IMR-90 (cell line): ENCODE measurements at regions not wholly inside any gene's neighbourhood (a gene's known extent, or its start where the extent isn't known, plus 50 kb on each side); places are given as distances from the start of the nearest gene placed in this dataset.

Experiments used
- ATAC-seq: fragments of 200-7000 bp; cut with Tn5 transposase; 2 replicates; pipeline ENCODE4 v1.9.1; 2020; ENCODE audit warnings: low read depth, mild to moderate bottlenecking, moderate library complexity
- BruUV-seq: library from RNA; stranded (reverse); fragments of 400-500 nt; replicated peaks from 2 replicates; lab custom pipeline; 2021; lab: Mats Ljungman, UMichigan
- CTCF ChIA-PET: fragments of 300-600 bp; formaldehyde crosslinking; extraction: SDS; loops from one replicate; lab custom pipeline; 2021; ENCODE audit warnings: antibody characterized with exemption; lab: Yijun Ruan, JAX
- POLR2A ChIA-PET: fragments of 300-600 bp; sonication (Branson Sonifier 250); formaldehyde crosslinking; loops from one replicate; lab custom pipeline; 2022; ENCODE audit warnings: antibody characterized with exemption; ENCODE audit not compliant: unreplicated experiment; lab: Charles Lee
- DNase-seq: peaks from one replicate; pipeline ENCODE4 v3.0.0; 2013
- H2AFZ ChIP-seq: replicated peaks from 2 replicates; pipeline ENCODE3; 2013; ENCODE audit warnings: low read length, mild to moderate bottlenecking; ENCODE audit not compliant: poor library complexity
- H2AK5ac ChIP-seq: 2 replicates; pipeline ENCODE4 v1.6.1; 2013; ENCODE audit warnings: low read depth, low read length, inconsistent platforms
- H2AK9ac ChIP-seq: replicated peaks from 2 replicates; pipeline ENCODE3; 2013; ENCODE audit warnings: mild to moderate bottlenecking, low read depth, low read length, moderate library complexity; ENCODE audit not compliant: poor library complexity
- H2BK120ac ChIP-seq: 2 replicates; pipeline ENCODE4 v1.6.1; 2013; ENCODE audit warnings: low read depth, low read length, inconsistent platforms
- H2BK15ac ChIP-seq: 3 replicates; pipeline ENCODE4 v1.6.1; 2013; ENCODE audit warnings: low read depth, low read length, inconsistent platforms
- H2BK20ac ChIP-seq: 2 replicates; pipeline ENCODE4 v1.6.1; 2013; ENCODE audit warnings: low read depth, mild to moderate bottlenecking, inconsistent platforms, low read length, moderate library complexity
- H2BK5ac ChIP-seq: 2 replicates; pipeline ENCODE4 v1.6.1; 2013; ENCODE audit warnings: mild to moderate bottlenecking, low read depth, low read length, inconsistent platforms; ENCODE audit not compliant: poor library complexity, severe bottlenecking
- H3K14ac ChIP-seq: replicated peaks from 2 replicates; pipeline ENCODE4 v1.6.1; 2013; ENCODE audit warnings: low read depth, low read length, inconsistent platforms
- H3K18ac ChIP-seq: 2 replicates; pipeline ENCODE4 v1.6.1; 2013; ENCODE audit warnings: low read depth, low read length, control low read depth
- H3K23ac ChIP-seq: 2 replicates; pipeline ENCODE4 v1.6.1; 2013; ENCODE audit warnings: low read depth, low read length, inconsistent platforms
- H3K27ac ChIP-seq: 2 replicates; pipeline ENCODE4 v1.5.1; 2013; ENCODE audit warnings: mild to moderate bottlenecking, control low read depth, low read length; ENCODE audit not compliant: insufficient read depth
- H3K27me3 ChIP-seq: 2 replicates; pipeline ENCODE4 v1.6.1; 2013; ENCODE audit warnings: low read length; ENCODE audit not compliant: control insufficient read depth, insufficient read depth
- H3K36me3 ChIP-seq: 2 replicates; pipeline ENCODE4 v1.6.1; 2013; ENCODE audit warnings: low read length, mixed read lengths; ENCODE audit not compliant: control insufficient read depth, insufficient read depth
- H3K4ac ChIP-seq: 2 replicates; pipeline ENCODE4 v1.6.1; 2013; ENCODE audit warnings: low read depth, low read length, inconsistent platforms
- H3K4me1 ChIP-seq: 2 replicates; pipeline ENCODE4 v1.6.1; 2013; ENCODE audit warnings: low read length, mixed read lengths; ENCODE audit not compliant: control insufficient read depth, insufficient read depth
- H3K4me2 ChIP-seq: 2 replicates; pipeline ENCODE4 v1.6.1; 2013; ENCODE audit warnings: low read depth, mild to moderate bottlenecking, control low read depth, low read length, moderate library complexity
- H3K4me3 ChIP-seq: 2 replicates; pipeline ENCODE4 v1.5.1; 2013; ENCODE audit warnings: low read depth, mild to moderate bottlenecking, control low read depth, low read length, moderate library complexity; ENCODE audit not compliant: insufficient read depth
- H3K56ac ChIP-seq: 2 replicates; pipeline ENCODE4 v1.6.1; 2013; ENCODE audit warnings: low read length, inconsistent platforms; ENCODE audit not compliant: insufficient read depth; ENCODE audit errors: extremely low read depth
- H3K79me1 ChIP-seq, 2 experiments: 2 replicates each; pipeline ENCODE4 v1.6.1; 2013; ENCODE audit warnings: low read length in 2 of 2, inconsistent platforms in 1 of 2, low read depth in 1 of 2
- H3K9ac ChIP-seq: 2 replicates; pipeline ENCODE4 v1.6.1; 2013; ENCODE audit warnings: low read depth, low read length, control low read depth
- H3K9me1 ChIP-seq: 2 replicates; pipeline ENCODE4 v1.6.1; 2013; ENCODE audit warnings: low read length, inconsistent platforms; ENCODE audit not compliant: insufficient read depth
- H3K9me3 ChIP-seq: 2 replicates; pipeline ENCODE4 v1.6.1; 2013; ENCODE audit warnings: low read length; ENCODE audit not compliant: control insufficient read depth, insufficient read depth
- H4K20me1 ChIP-seq: 2 replicates; pipeline ENCODE4 v1.6.1; 2013; ENCODE audit warnings: low read length, inconsistent platforms; ENCODE audit not compliant: insufficient read depth
- H4K5ac ChIP-seq: 2 replicates; pipeline ENCODE4 v1.6.1; 2013; ENCODE audit warnings: mild to moderate bottlenecking, low read depth, low read length, control low read depth
- H4K8ac ChIP-seq, 2 experiments: 2 replicates each; pipeline ENCODE4 v1.6.1; 2013; ENCODE audit warnings: low read depth in 2 of 2, low read length in 2 of 2, control low read depth in 1 of 2, inconsistent platforms in 1 of 2
- H4K91ac ChIP-seq: 2 replicates; pipeline ENCODE4 v1.6.1; 2013; ENCODE audit warnings: low read depth, low read length, inconsistent platforms; ENCODE audit not compliant: insufficient read depth
- BHLHE40 ChIP-seq: fragments of 150-350 bp; IDR thresholded peaks from 2 replicates; pipeline ENCODE4 v1.6.1; 2016; ENCODE audit warnings: mild to moderate bottlenecking, low read depth, low read length
- CEBPB ChIP-seq: IDR thresholded peaks from 2 replicates; pipeline ENCODE4 v1.6.1; 2012; ENCODE audit warnings: low read depth, low read length, improper control_type of control experiment
- CHD1 ChIP-seq: IDR thresholded peaks from 2 replicates; pipeline ENCODE4 v1.6.1; 2012; ENCODE audit warnings: low read depth, low read length, improper control_type of control experiment
- FOS ChIP-seq: fragments of 150-350 bp; IDR thresholded peaks from 2 replicates; pipeline ENCODE4 v1.6.1; 2016; ENCODE audit warnings: low read depth, low read length
- MAFK ChIP-seq: IDR thresholded peaks from 2 replicates; pipeline ENCODE4 v1.6.1; 2012; ENCODE audit warnings: low read depth, low read length, improper control_type of control experiment
- MAZ ChIP-seq: IDR thresholded peaks from 2 replicates; pipeline ENCODE4 v1.6.1; 2012; ENCODE audit warnings: low read depth, mild to moderate bottlenecking, low read length, improper control_type of control experiment, moderate library complexity, borderline replicate concordance
- MXI1 ChIP-seq: IDR thresholded peaks from 2 replicates; pipeline ENCODE4 v1.6.1; 2012; ENCODE audit warnings: low read depth, mild to moderate bottlenecking, low read length, moderate library complexity, borderline replicate concordance
- NFE2L2 ChIP-seq: fragments of 150-350 bp; IDR thresholded peaks from 2 replicates; pipeline ENCODE4 v1.6.1; 2016; ENCODE audit warnings: low read depth, mild to moderate bottlenecking, low read length
- POLR2A ChIP-seq: IDR thresholded peaks from 2 replicates; pipeline ENCODE4 v1.6.1; 2012; ENCODE audit warnings: mild to moderate bottlenecking, low read depth, low read length
- RAD21 ChIP-seq: IDR thresholded peaks from 2 replicates; pipeline ENCODE4 v1.6.1; 2012; ENCODE audit warnings: low read length, improper control_type of control experiment
- RCOR1 ChIP-seq: IDR thresholded peaks from 2 replicates; pipeline ENCODE4 v1.6.1; 2012; ENCODE audit warnings: mild to moderate bottlenecking, low read length, improper control_type of control experiment; ENCODE audit not compliant: insufficient replicate concordance
- RFX5 ChIP-seq: IDR thresholded peaks from 2 replicates; pipeline ENCODE4 v1.8.0; 2012; ENCODE audit warnings: low read depth, mild to moderate bottlenecking, low read length, moderate library complexity
- SMC3 ChIP-seq: fragments of 150-350 bp; IDR thresholded peaks from 2 replicates; pipeline ENCODE4 v1.6.1; 2016; ENCODE audit warnings: low read depth, mild to moderate bottlenecking, antibody characterized with exemption, low read length, moderate library complexity
- WGBS, 2 experiments: methylation state at CpG; one replicate each; pipeline versions ENCODE4 v1.1.5 to v1.1.7; 2013; ENCODE audit warnings: missing lambda C conversion rate in 2 of 2; ENCODE audit not compliant: insufficient read length in 1 of 2; ENCODE audit errors: extremely low coverage in 2 of 2; 5-methylcytosine and 5-hydroxymethylcytosine counted together
- dilution Hi-C: fragments of 300-500 bp; cut with HindIII; formaldehyde crosslinking; loops from one replicate; pipeline ENCODE4 v1.14.3; 2018; ENCODE audit warnings: low sequenced_read_pairs; ENCODE audit not compliant: unreplicated experiment
- in situ Hi-C: fragments of 300-500 bp; cut with MboI; formaldehyde crosslinking; loops from 3 replicates; pipeline ENCODE4 v1.14.3; 2019; ENCODE audit warnings: low sequenced_read_pairs, inconsistent platforms, mixed read lengths
- intact Hi-C: fragments of 100-400 bp; cut with micrococcal nuclease; formaldehyde crosslinking; loops from 2 replicates; pipeline ENCODE4 v1.10.0; 2022
- TF ChIP-seq, protein P1 (sequence below): fragments of 150-350 bp; IDR thresholded peaks from 2 replicates; pipeline ENCODE4 v1.6.1; 2016; ENCODE audit warnings: low read depth, mild to moderate bottlenecking, low read length, moderate library complexity, borderline replicate concordance
- TF ChIP-seq, protein P2 (sequence below): conservative IDR thresholded peaks from 2 replicates; pipeline ENCODE4 v1.5.1; 2012; ENCODE audit warnings: mild to moderate bottlenecking, low read depth, low read length, improper control_type of control experiment
- TF ChIP-seq, protein P3 (sequence below): fragments of 150-350 bp; IDR thresholded peaks from 2 replicates; pipeline ENCODE4 v1.6.1; 2017; ENCODE audit warnings: mild to moderate bottlenecking, antibody characterized with exemption, low read length, low read depth

DNA sequence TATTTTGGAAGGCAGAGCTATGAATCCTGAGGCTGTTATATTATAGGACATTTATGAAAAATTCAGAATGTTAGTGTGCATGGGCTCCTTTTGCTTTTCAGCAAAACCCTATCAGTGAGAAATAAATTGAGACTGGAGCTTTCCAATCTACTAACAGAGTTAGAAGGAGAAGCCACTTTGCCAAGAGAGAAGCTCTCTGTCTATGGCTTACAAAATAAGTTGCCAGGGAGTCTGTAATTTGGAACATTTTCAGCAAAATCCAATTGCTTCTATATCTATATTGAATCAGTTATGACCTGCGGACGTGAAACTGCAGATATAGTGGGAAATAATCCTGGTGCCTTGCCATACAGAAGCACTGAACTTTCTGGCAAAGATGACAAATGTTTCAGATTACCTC is 279.3 kb downstream of the CDH19 start:
- Histone ChIP-seq H4K8ac (no peak overlapping the region), H2BK5ac (no peak overlapping the region), H3K27ac (no peak overlapping the region), H3K79me1 (no peaks in the 10 kb centered on the region), H3K4me2 (no peak overlapping the region), H2BK15ac (no peak overlapping the region), H3K4ac (no peak overlapping the region), H3K23ac (no peak overlapping the region), H3K36me3 (no peaks in the 10 kb centered on the region), H2AK9ac (no peak overlapping the region), H4K91ac (no peak overlapping the region), H2AFZ (no peak overlapping the region), H3K27me3 (no peaks in the 10 kb centered on the region), H3K18ac (no peak overlapping the region), H3K4me1 (no peaks in the 10 kb centered on the region), H3K56ac (no peak overlapping the region), H4K20me1 (no peaks in the 10 kb centered on the region), H2BK120ac (no peak overlapping the region), H3K9ac (no peak overlapping the region), H3K14ac (no peak overlapping the region), H4K5ac (no peak overlapping the region), H2BK20ac (no peak overlapping the region), H2AK5ac (no peak overlapping the region), H3K9me3 (peaks cover 6% of the 10 kb centered on the region), H3K9me1 (no peaks in the 10 kb centered on the region), H3K4me3 (no peak overlapping the region)
- in situ Hi-C loops (no loop called here), dilution Hi-C loops (no loop called here), intact Hi-C loops (no loop called here)
- no CpG with 5 or more reads among the region's 2 CpGs for WGBS, 2 experiments
- no TSS peak for BruUV-seq
- ATAC-seq (no peak), DNase-seq (no peak)
- ChIA-PET POLR2A (no interaction called here), CTCF (no interaction called here)
- TF ChIP-seq MXI1 (no peak), SMC3 (no peak), NFE2L2 (no peak), RFX5 (no peak), RAD21 (no peak), RCOR1 (no peak), POLR2A (no peak), FOS (no peak), MAFK (no peak), MAZ (no peak), CHD1 (no peak), CEBPB (no peak), BHLHE40 (no peak)
- TF ChIP-seq, protein P1, sequence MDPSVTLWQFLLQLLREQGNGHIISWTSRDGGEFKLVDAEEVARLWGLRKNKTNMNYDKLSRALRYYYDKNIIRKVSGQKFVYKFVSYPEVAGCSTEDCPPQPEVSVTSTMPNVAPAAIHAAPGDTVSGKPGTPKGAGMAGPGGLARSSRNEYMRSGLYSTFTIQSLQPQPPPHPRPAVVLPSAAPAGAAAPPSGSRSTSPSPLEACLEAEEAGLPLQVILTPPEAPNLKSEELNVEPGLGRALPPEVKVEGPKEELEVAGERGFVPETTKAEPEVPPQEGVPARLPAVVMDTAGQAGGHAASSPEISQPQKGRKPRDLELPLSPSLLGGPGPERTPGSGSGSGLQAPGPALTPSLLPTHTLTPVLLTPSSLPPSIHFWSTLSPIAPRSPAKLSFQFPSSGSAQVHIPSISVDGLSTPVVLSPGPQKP, result no peak
- TF ChIP-seq, protein P2, sequence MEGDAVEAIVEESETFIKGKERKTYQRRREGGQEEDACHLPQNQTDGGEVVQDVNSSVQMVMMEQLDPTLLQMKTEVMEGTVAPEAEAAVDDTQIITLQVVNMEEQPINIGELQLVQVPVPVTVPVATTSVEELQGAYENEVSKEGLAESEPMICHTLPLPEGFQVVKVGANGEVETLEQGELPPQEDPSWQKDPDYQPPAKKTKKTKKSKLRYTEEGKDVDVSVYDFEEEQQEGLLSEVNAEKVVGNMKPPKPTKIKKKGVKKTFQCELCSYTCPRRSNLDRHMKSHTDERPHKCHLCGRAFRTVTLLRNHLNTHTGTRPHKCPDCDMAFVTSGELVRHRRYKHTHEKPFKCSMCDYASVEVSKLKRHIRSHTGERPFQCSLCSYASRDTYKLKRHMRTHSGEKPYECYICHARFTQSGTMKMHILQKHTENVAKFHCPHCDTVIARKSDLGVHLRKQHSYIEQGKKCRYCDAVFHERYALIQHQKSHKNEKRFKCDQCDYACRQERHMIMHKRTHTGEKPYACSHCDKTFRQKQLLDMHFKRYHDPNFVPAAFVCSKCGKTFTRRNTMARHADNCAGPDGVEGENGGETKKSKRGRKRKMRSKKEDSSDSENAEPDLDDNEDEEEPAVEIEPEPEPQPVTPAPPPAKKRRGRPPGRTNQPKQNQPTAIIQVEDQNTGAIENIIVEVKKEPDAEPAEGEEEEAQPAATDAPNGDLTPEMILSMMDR, result no peak
- TF ChIP-seq, protein P3, sequence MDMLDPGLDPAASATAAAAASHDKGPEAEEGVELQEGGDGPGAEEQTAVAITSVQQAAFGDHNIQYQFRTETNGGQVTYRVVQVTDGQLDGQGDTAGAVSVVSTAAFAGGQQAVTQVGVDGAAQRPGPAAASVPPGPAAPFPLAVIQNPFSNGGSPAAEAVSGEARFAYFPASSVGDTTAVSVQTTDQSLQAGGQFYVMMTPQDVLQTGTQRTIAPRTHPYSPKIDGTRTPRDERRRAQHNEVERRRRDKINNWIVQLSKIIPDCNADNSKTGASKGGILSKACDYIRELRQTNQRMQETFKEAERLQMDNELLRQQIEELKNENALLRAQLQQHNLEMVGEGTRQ, result no peak
